H1 (cell line): ENCODE measurements at regions not wholly inside any gene's neighbourhood (a gene's known extent, or its start where the extent isn't known, plus 50 kb on each side); places are given as distances from the start of the nearest gene placed in this dataset.
A peak's percentile ranks its signal among the peaks of the same experiment; 100 is the strongest.

Experiments used
- CTCF ChIA-PET: fragments of 300-600 bp; sonication (Branson Sonifier 250); formaldehyde crosslinking; loops from one replicate; lab custom pipeline; 2021; ENCODE audit not compliant: partially characterized antibody; lab: Charles Lee
- POLR2A ChIA-PET: fragments of 300-600 bp; sonication (Branson Sonifier 250); formaldehyde crosslinking; loops from one replicate; lab custom pipeline; 2021; ENCODE audit warnings: inconsistent platforms; ENCODE audit not compliant: partially characterized antibody; lab: Charles Lee
- DNase-seq, 2 experiments: peaks; one replicate each; pipeline versions ENCODE4 v3.0.0 to v3.0.0-alpha.2; 2010 to 2022; ENCODE audit warnings: low spot score in 2 of 2, low read depth in 1 of 2, mixed read lengths in 1 of 2
- FAIRE-seq: peaks from 2 replicates; lab custom pipeline; 2011; peaks lifted over from hg19 to GRCh38; lab: Jason Lieb, UNC
- H2AFZ ChIP-seq: 2 replicates; pipeline ENCODE4 v1.8.1; 2012; ENCODE audit warnings: low read length, inconsistent platforms
- H2AK5ac ChIP-seq: 2 replicates; pipeline ENCODE4 v1.6.1; 2013; ENCODE audit warnings: low read depth, low read length
- H2BK120ac ChIP-seq: replicated peaks from 2 replicates; pipeline ENCODE3; 2013; ENCODE audit warnings: low read depth, low read length, inconsistent platforms
- H2BK12ac ChIP-seq: 2 replicates; pipeline ENCODE4 v1.6.1; 2013; ENCODE audit warnings: low read depth, low read length
- H2BK15ac ChIP-seq: 2 replicates; pipeline ENCODE4 v1.6.1; 2013; ENCODE audit warnings: low read length
- H2BK20ac ChIP-seq: 2 replicates; pipeline ENCODE4 v1.6.1; 2013; ENCODE audit warnings: low read length
- H2BK5ac ChIP-seq: 2 replicates; pipeline ENCODE4 v1.6.1; 2013; ENCODE audit warnings: low read depth, low read length
- H3K14ac ChIP-seq: 2 replicates; pipeline ENCODE4 v1.6.1; 2013; ENCODE audit warnings: inconsistent platforms; ENCODE audit not compliant: insufficient read length
- H3K18ac ChIP-seq: 2 replicates; pipeline ENCODE4 v1.6.1; 2013; ENCODE audit warnings: low read length; ENCODE audit errors: extremely low read depth
- H3K23ac ChIP-seq: 2 replicates; pipeline ENCODE4 v1.6.1; 2013; ENCODE audit warnings: inconsistent platforms; ENCODE audit not compliant: insufficient read length
- H3K23me2 ChIP-seq: 2 replicates; pipeline ENCODE4 v1.6.1; 2013; ENCODE audit warnings: low read depth, low read length
- H3K27ac ChIP-seq: 2 replicates; pipeline ENCODE4 v1.6.1; 2011; ENCODE audit warnings: low read depth, low read length, inconsistent platforms
- H3K27me3 ChIP-seq, 4 experiments: replicated peaks in 1 of 4; 1 replicate in 1 of 4; 2 replicates in 3 of 4; pipeline versions ENCODE4 v1.6.1 to v1.8.1; 2011 to 2013; ENCODE audit warnings: low read length in 3 of 4, mild to moderate bottlenecking in 3 of 4, inconsistent platforms in 2 of 4, mixed read lengths in 2 of 4, moderate library complexity in 1 of 4; ENCODE audit not compliant: control insufficient read depth in 3 of 4, insufficient read depth in 3 of 4; ENCODE audit errors: extremely low read depth in 1 of 4
- H3K36me3 ChIP-seq, 4 experiments: 2 replicates each; pipeline versions ENCODE4 v1.6.1 to v1.8.1; 2011 to 2013; ENCODE audit warnings: mild to moderate bottlenecking in 4 of 4, low read length in 3 of 4, moderate library complexity in 2 of 4, control low read depth in 1 of 4, inconsistent platforms in 1 of 4; ENCODE audit not compliant: insufficient read depth in 4 of 4, control insufficient read depth in 2 of 4
- H3K4ac ChIP-seq: replicated peaks from 2 replicates; pipeline ENCODE3; 2013; ENCODE audit warnings: low read length, low read depth, mixed read lengths, inconsistent platforms; ENCODE audit not compliant: insufficient read length
- H3K4me1 ChIP-seq, 4 experiments: replicated peaks in 1 of 4; 1 replicate in 1 of 4; 2 replicates in 3 of 4; pipeline versions ENCODE4 v1.6.1 to v1.8.1; 2011 to 2013; ENCODE audit warnings: low read length in 3 of 4, inconsistent platforms in 2 of 4, mixed read lengths in 1 of 4; ENCODE audit not compliant: insufficient read depth in 4 of 4, control insufficient read depth in 3 of 4
- H3K4me2 ChIP-seq, 2 experiments: 2 replicates each; pipeline versions ENCODE4 v1.6.1 to v1.8.1; 2011 to 2013; ENCODE audit warnings: low read depth in 2 of 2, low read length in 2 of 2, control low read depth in 1 of 2, inconsistent platforms in 1 of 2, mild to moderate bottlenecking in 1 of 2; ENCODE audit not compliant: insufficient read depth in 1 of 2
- H3K4me3 ChIP-seq, 4 experiments: fragments of 200-600, 300-600 bp in 1 of 4; sonication (generic), shearing (Covaris generic), sonication (Bioruptor Twin) in 1 of 4; 2 replicates each; pipeline versions ENCODE4 v1.5.1 to v1.8.1; 2011 to 2016; ENCODE audit warnings: low read length in 4 of 4, low read depth in 3 of 4, control low read depth in 2 of 4, inconsistent platforms in 2 of 4, mild to moderate bottlenecking in 2 of 4, mixed read lengths in 1 of 4, moderate library complexity in 1 of 4; ENCODE audit not compliant: insufficient read depth in 2 of 4; ENCODE audit errors: extremely low read depth in 1 of 4
- H3K56ac ChIP-seq: replicated peaks from 2 replicates; pipeline ENCODE3; 2013; ENCODE audit warnings: low read depth, mild to moderate bottlenecking, mixed read lengths, low read length, inconsistent platforms; ENCODE audit not compliant: insufficient read length
- H3K79me1 ChIP-seq: 2 replicates; pipeline ENCODE4 v1.6.1; 2013; ENCODE audit warnings: low read depth, low read length, control low read depth
- H3K79me2 ChIP-seq, 2 experiments: 2 replicates each; pipeline versions ENCODE4 v1.6.1 to v1.8.1; 2012 to 2013; ENCODE audit warnings: low read length in 2 of 2, mild to moderate bottlenecking in 2 of 2, inconsistent platforms in 1 of 2; ENCODE audit not compliant: insufficient read depth in 2 of 2, control insufficient read depth in 1 of 2
- H3K9ac ChIP-seq, 4 experiments: replicated peaks in 1 of 4; 1 replicate in 1 of 4; 2 replicates in 3 of 4; pipeline versions ENCODE4 v1.6.1 to v1.8.1; 2011 to 2013; ENCODE audit warnings: low read depth in 3 of 4, low read length in 3 of 4, control low read depth in 2 of 4, mild to moderate bottlenecking in 2 of 4, moderate library complexity in 2 of 4, inconsistent platforms in 1 of 4; ENCODE audit errors: extremely low read depth in 1 of 4
- H3K9me3 ChIP-seq, 2 experiments: 2 replicates each; pipeline versions ENCODE4 v1.6.1 to v1.8.1; 2012 to 2013; ENCODE audit warnings: mild to moderate bottlenecking in 2 of 2, moderate library complexity in 2 of 2, control low read depth in 1 of 2, inconsistent platforms in 1 of 2, low read depth in 1 of 2, low read length in 1 of 2, mixed read lengths in 1 of 2; ENCODE audit not compliant: insufficient read depth in 2 of 2
- H4K20me1 ChIP-seq, 2 experiments: replicated peaks in 1 of 2; 2 replicates each; pipeline versions ENCODE3 to v1.8.1; 2011 to 2013; ENCODE audit warnings: inconsistent platforms in 2 of 2, low read length in 2 of 2, mild to moderate bottlenecking in 1 of 2; ENCODE audit not compliant: insufficient read depth in 2 of 2, control insufficient read depth in 1 of 2
- H4K5ac ChIP-seq: 2 replicates; pipeline ENCODE4 v1.6.1; 2013; ENCODE audit warnings: low read length, low read depth, mixed read lengths, inconsistent platforms; ENCODE audit not compliant: insufficient read length
- H4K8ac ChIP-seq: 2 replicates; pipeline ENCODE4 v1.8.0; 2013; ENCODE audit warnings: mild to moderate bottlenecking, moderate library complexity, low read length, inconsistent platforms; ENCODE audit not compliant: insufficient read depth; ENCODE audit errors: extremely low read depth
- H4K91ac ChIP-seq: replicated peaks from 2 replicates; pipeline ENCODE3; 2013; ENCODE audit warnings: low read length, mixed read lengths, inconsistent platforms; ENCODE audit not compliant: insufficient read length
- KDM5A ChIP-seq: fragments of 200-600 bp; IDR thresholded peaks from 2 replicates; pipeline ENCODE4 v1.7.1; 2012; ENCODE audit warnings: mild to moderate bottlenecking, low read length, inconsistent platforms, mixed read lengths
- NRF1 ChIP-seq: IDR thresholded peaks from 2 replicates; pipeline ENCODE4 v1.6.1; 2011; ENCODE audit warnings: mild to moderate bottlenecking, low read depth, low read length, improper control_type of control experiment
- TCF12 ChIP-seq: IDR thresholded peaks from 2 replicates; pipeline ENCODE4 v1.6.1; 2011; ENCODE audit warnings: low read depth, mild to moderate bottlenecking, low read length
- WGBS, 2 experiments: shearing (Covaris generic) in 1 of 2; methylation state at CpG; one replicate each; pipeline versions ENCODE4 v1.1.6 to v1.1.7; 2013 to 2015; ENCODE audit warnings: low lambda C conversion rate in 2 of 2, mixed read lengths in 2 of 2, inconsistent platforms in 1 of 2, low coverage in 1 of 2, missing lambda C conversion rate in 1 of 2; ENCODE audit not compliant: insufficient replicate concordance in 2 of 2, insufficient coverage in 1 of 2, insufficient read length in 1 of 2; ENCODE audit errors: extremely low coverage in 1 of 2, missing lambda C conversion rate in 1 of 2; 5-methylcytosine and 5-hydroxymethylcytosine counted together

- H4K5ac ChIP-seq = no peak overlapping the region
- no peaks in the 10 kb centered on the region for H4K20me1 ChIP-seq
- ChIA-PET CTCF (no interaction called here), POLR2A (no interaction called here)
- no peak overlapping the region for H3K14ac ChIP-seq
- no peak overlapping the region for H2BK20ac ChIP-seq
- no peaks in the 10 kb centered on the region for H3K9me3 ChIP-seq
- no peaks in the 10 kb centered on the region for H3K79me2 ChIP-seq
- H3K27me3 ChIP-seq = no peaks in the 10 kb centered on the region
- H3K27ac ChIP-seq = no peak overlapping the region
- H3K4me1 ChIP-seq = peaks cover 0 to 5% (median 3%) of the 10 kb centered on the region in 4 experiments; a peak in 4 of 7 replicates
- no peaks in the 10 kb centered on the region for H3K36me3 ChIP-seq
- H4K8ac ChIP-seq = no peak overlapping the region
- H2AK5ac ChIP-seq = no peak overlapping the region
- no peak overlapping the region; a peak in 1 of 7 replicates for H3K9ac ChIP-seq
- 0 out of 2 replicates have a peak overlapping the region, but pooled peaks have one; percentile 68 for H2BK12ac ChIP-seq
- no peak overlapping the region for H2BK5ac ChIP-seq
- no peaks in the 10 kb centered on the region for H3K79me1 ChIP-seq
- H3K4me3 ChIP-seq = no peak overlapping the region
- no peak overlapping the region for H3K18ac ChIP-seq
- TF ChIP-seq KDM5A = no peak
- no peak for TF ChIP-seq NRF1
- TF ChIP-seq TCF12 = no peak
- no peak overlapping the region for H3K23ac ChIP-seq
- no peak overlapping the region for H2BK15ac ChIP-seq
- H3K4ac ChIP-seq = no peak overlapping the region
- DNase-seq (no peak), FAIRE-seq (peak; percentile 58)
- no peak overlapping the region for H4K91ac ChIP-seq
- H2BK120ac ChIP-seq = no peak overlapping the region
- H3K56ac ChIP-seq = no peak overlapping the region
- no peaks in the 10 kb centered on the region for H3K23me2 ChIP-seq
- WGBS, 2 experiments = 72% methylated on average over 3 of the region's 3 CpGs; no CpG with 5 or more reads in 1 of the 2 experiments
- H2AFZ ChIP-seq = no peak overlapping the region
- peak overlapping the region in 1 of 2 experiments; percentile 42; a peak in 2 of 4 replicates for H3K4me2 ChIP-seq
These were observed 131.4 kb downstream of the CD8B2 start for GRCh38 chr2:106618614-106619013.
